Endothelial cell of umbilical vein (primary cell): ENCODE measurements at regions not wholly inside any gene's neighbourhood (a gene's known extent, or its start where the extent isn't known, plus 50 kb on each side); places are given as distances from the start of the nearest gene placed in this dataset.

Experiments
- BruUV-seq: library from RNA; stranded (reverse); fragments of 400-500 nt; replicated peaks from 2 replicates; lab custom pipeline; 2021; lab: Mats Ljungman, UMichigan
- CTCF ChIA-PET: fragments of 300-600, 350-600 bp; sonication (Branson Sonifier 250); formaldehyde crosslinking; loops from one replicate; lab custom pipeline; 2021; ENCODE audit warnings: antibody characterized with exemption, inconsistent platforms; lab: Charles Lee
- POLR2A ChIA-PET: fragments of 300-600, 350-600 bp; sonication (Branson Sonifier 250); formaldehyde crosslinking; loops from one replicate; lab custom pipeline; 2021; ENCODE audit warnings: antibody characterized with exemption, inconsistent platforms; lab: Charles Lee
- DNase-seq: peaks from one replicate; pipeline ENCODE4 v3.0.0-alpha.2; 2011; ENCODE audit warnings: low read depth, low spot score
- FAIRE-seq: peaks from 2 replicates; lab custom pipeline; 2011; peaks lifted over from hg19 to GRCh38; lab: Jason Lieb, UNC
- H2AFZ ChIP-seq: 2 replicates; pipeline ENCODE4 v1.6.0; 2012; ENCODE audit warnings: low read depth, low read length, control low read depth, inconsistent platforms
- H3K27ac ChIP-seq: 2 replicates; pipeline ENCODE4 v1.5.1; 2011; ENCODE audit warnings: low read depth, mild to moderate bottlenecking, control low read depth, low read length, moderate library complexity; ENCODE audit not compliant: insufficient read depth
- H3K27me3 ChIP-seq, 2 experiments: 2 replicates each; pipeline versions ENCODE4 v1.6.0 to v1.6.1; 2011; ENCODE audit warnings: low read length in 2 of 2, mixed read lengths in 1 of 2; ENCODE audit not compliant: control insufficient read depth in 2 of 2, insufficient read depth in 2 of 2
- H3K36me3 ChIP-seq, 2 experiments: 2 replicates in 1 of 2; 3 replicates in 1 of 2; pipeline ENCODE4 v1.5.1; 2011; ENCODE audit warnings: low read length in 2 of 2, mild to moderate bottlenecking in 1 of 2, moderate library complexity in 1 of 2; ENCODE audit not compliant: control insufficient read depth in 2 of 2, insufficient read depth in 2 of 2; ENCODE audit errors: extremely low read depth in 1 of 2
- H3K4me1 ChIP-seq: 3 replicates; pipeline ENCODE4 v1.5.1; 2011; ENCODE audit warnings: mild to moderate bottlenecking, low read length; ENCODE audit not compliant: control insufficient read depth, insufficient read depth; ENCODE audit errors: extremely low read depth
- H3K4me2 ChIP-seq: 2 replicates; pipeline ENCODE4 v1.6.1; 2011; ENCODE audit warnings: low read length, control low read depth, mixed read lengths; ENCODE audit not compliant: insufficient read depth
- H3K4me3 ChIP-seq, 3 experiments: fragments of 200-600 bp in 1 of 3; sonication (generic), shearing (Covaris generic) in 1 of 3; replicated peaks in 1 of 3; 2 replicates each; pipeline ENCODE4 v1.5.1; 2011 to 2016; ENCODE audit warnings: control low read depth in 3 of 3, low read length in 3 of 3, mild to moderate bottlenecking in 2 of 3, inconsistent platforms in 1 of 3, low read depth in 1 of 3, moderate library complexity in 1 of 3; ENCODE audit not compliant: insufficient read depth in 1 of 3
- H3K79me2 ChIP-seq: 2 replicates; pipeline ENCODE4 v1.6.0; 2012; ENCODE audit warnings: low read length, inconsistent platforms; ENCODE audit not compliant: control insufficient read depth, insufficient read depth
- H3K9ac ChIP-seq: replicated peaks from 2 replicates; pipeline ENCODE3; 2011; ENCODE audit warnings: low read length, control low read depth; ENCODE audit not compliant: insufficient read depth; ENCODE audit errors: extremely low read depth
- H3K9me1 ChIP-seq: replicated peaks from 3 replicates; pipeline ENCODE4 v1.6.0; 2011; ENCODE audit warnings: mild to moderate bottlenecking, low read length; ENCODE audit not compliant: control insufficient read depth, insufficient read depth; ENCODE audit errors: extremely low read depth
- H3K9me3 ChIP-seq: replicated peaks from 2 replicates; pipeline ENCODE4 v1.5.1; 2012; ENCODE audit warnings: low read length, inconsistent platforms; ENCODE audit not compliant: control insufficient read depth, insufficient read depth
- H4K20me1 ChIP-seq: replicated peaks from 2 replicates; pipeline ENCODE3; 2011; ENCODE audit warnings: mild to moderate bottlenecking, low read length; ENCODE audit not compliant: control insufficient read depth, insufficient read depth; ENCODE audit errors: extremely low read depth
- CTCF ChIP-seq, 2 donors: IDR thresholded peaks; 1 replicate in 1 of 2; 2 replicates in 1 of 2; pipeline ENCODE4 v1.5.1; 2011; ENCODE audit warnings: low read length in 2 of 2, mild to moderate bottlenecking in 2 of 2, moderate library complexity in 2 of 2, control low read depth in 1 of 2, inconsistent platforms in 1 of 2, low read depth in 1 of 2; ENCODE audit not compliant: insufficient read depth in 1 of 2; ENCODE audit errors: extremely low read depth in 1 of 2
- EZH2 ChIP-seq: IDR thresholded peaks from 2 replicates; pipeline ENCODE4 v1.6.1; 2012; ENCODE audit warnings: borderline replicate concordance, low read depth, mild to moderate bottlenecking, moderate library complexity, low read length, inconsistent platforms; ENCODE audit not compliant: severe bottlenecking
- FOS ChIP-seq: IDR thresholded peaks from 2 replicates; pipeline ENCODE4 v1.6.1; 2011; ENCODE audit warnings: mild to moderate bottlenecking, low read length, moderate library complexity, borderline replicate concordance; ENCODE audit not compliant: insufficient read depth
- GATA2 ChIP-seq: IDR thresholded peaks from 2 replicates; pipeline ENCODE4 v1.7.0; 2011; ENCODE audit warnings: low read depth, mild to moderate bottlenecking, moderate library complexity, mixed read lengths, low read length; ENCODE audit not compliant: insufficient read length, insufficient read depth
- JUN ChIP-seq: IDR thresholded peaks from 2 replicates; pipeline ENCODE4 v1.6.1; 2011; ENCODE audit warnings: borderline replicate concordance, low read depth; ENCODE audit not compliant: insufficient read length, insufficient read depth
- MYC ChIP-seq: IDR thresholded peaks from one replicate; pipeline ENCODE4 v1.6.1; 2011; ENCODE audit warnings: mild to moderate bottlenecking, low read depth, low read length
- POLR2A ChIP-seq: IDR thresholded peaks from 2 replicates; pipeline ENCODE4 v1.6.1; 2012; ENCODE audit warnings: low read depth, mild to moderate bottlenecking, control low read depth, low read length
- POLR2AphosphoS5 ChIP-seq: IDR thresholded peaks from 2 replicates; pipeline ENCODE4 v1.6.1; 2012; ENCODE audit warnings: low read depth, mild to moderate bottlenecking, control low read depth, low read length, moderate library complexity; ENCODE audit not compliant: insufficient read depth
- dilution Hi-C: fragments of 300-500 bp; cut with MboI; formaldehyde crosslinking; loops from one replicate; pipeline ENCODE4 v1.15.0; 2019; ENCODE audit warnings: low sequenced_read_pairs; ENCODE audit not compliant: extremely low pct_ligation_motif_present
- intact Hi-C: fragments of 100-400 bp; cut with micrococcal nuclease; formaldehyde crosslinking; loops from one replicate; pipeline ENCODE4 v1.10.0; 2022
- TF ChIP-seq, protein P1 (sequence below): IDR thresholded peaks from 2 replicates; pipeline ENCODE4 v1.6.1; 2011; ENCODE audit not compliant: insufficient read depth, insufficient read length

DNA sequence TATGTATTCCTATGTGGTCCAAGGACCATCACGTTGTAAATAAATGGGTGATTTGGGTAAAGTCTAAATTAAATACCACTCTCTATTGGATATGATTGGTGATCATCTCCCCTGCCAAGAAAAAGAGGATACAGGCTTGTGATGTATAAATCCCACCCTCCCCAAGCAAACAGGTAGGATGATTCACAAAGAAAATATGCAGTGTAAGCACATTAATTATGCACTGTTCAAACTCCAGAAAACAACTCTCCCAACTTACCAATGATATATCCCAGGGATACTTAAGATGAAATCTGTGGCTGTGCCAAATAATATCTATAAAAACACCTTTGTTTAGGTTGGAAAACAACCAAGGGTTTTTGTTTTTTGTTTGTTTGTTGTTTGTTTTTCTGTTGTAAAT is 795.9 kb downstream of the XPNPEP1 start:
- dilution Hi-C loops, result no loop called here
- Histone ChIP-seq H3K36me3 (no peaks in the 10 kb centered on the region), H3K27me3 (no peaks in the 10 kb centered on the region), H3K9me3 (peaks cover 6% of the 10 kb centered on the region), H3K79me2 (no peaks in the 10 kb centered on the region), H3K4me2 (no peak overlapping the region), H3K27ac (no peak overlapping the region), H3K9ac (no peak overlapping the region), H3K4me1 (no peaks in the 10 kb centered on the region), H4K20me1 (no peaks in the 10 kb centered on the region), H3K9me1 (no peaks in the 10 kb centered on the region), H3K4me3 (no peak overlapping the region), H2AFZ (no peak overlapping the region)
- intact Hi-C loops, result no loop called here
- POLR2A ChIA-PET, result no interaction called here
- DNase-seq, result no peak
- no peak for TF ChIP-seq MYC
- TF ChIP-seq, protein P1, sequence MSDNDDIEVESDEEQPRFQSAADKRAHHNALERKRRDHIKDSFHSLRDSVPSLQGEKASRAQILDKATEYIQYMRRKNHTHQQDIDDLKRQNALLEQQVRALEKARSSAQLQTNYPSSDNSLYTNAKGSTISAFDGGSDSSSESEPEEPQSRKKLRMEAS, result no peak
- CTCF ChIA-PET, result no interaction called here
- BruUV-seq, result no TSS peak
- FAIRE-seq, result no peak

GRCh38 chr10:109126541-109126940 is 796.8 kb downstream of the XPNPEP1 start:
- dilution Hi-C loops, result no loop called here
- H3K4me1 ChIP-seq, result no peaks in the 10 kb centered on the region
- CTCF ChIA-PET, result no interaction called here
- TF ChIP-seq JUN (no peak), POLR2A (no peak), POLR2AphosphoS5 (no peak), GATA2 (no peak), FOS (no peak), CTCF (IDR thresholded peaks at IDR 0.05; ENCODE audit: extremely low read depth in 1 of 2, insufficient read depth in 1 of 2, low read depth in 1 of 2, low read length in 2 of 2) (no peak), MYC (no peak), EZH2 (no peak)
- TF ChIP-seq, protein P1, result no peak
- H3K36me3 ChIP-seq, result no peaks in the 10 kb centered on the region
- no peak overlapping the region for H3K4me2 ChIP-seq
- intact Hi-C loops, result no loop called here
- H4K20me1 ChIP-seq, result no peaks in the 10 kb centered on the region
- peaks cover 6% of the 10 kb centered on the region for H3K9me3 ChIP-seq
- H3K9me1 ChIP-seq, result no peaks in the 10 kb centered on the region
- no peaks in the 10 kb centered on the region for H3K79me2 ChIP-seq
- no peak overlapping the region for H2AFZ ChIP-seq
- no peaks in the 10 kb centered on the region for H3K27me3 ChIP-seq
- POLR2A ChIA-PET, result no interaction called here
- no peak overlapping the region for H3K9ac ChIP-seq
- DNase-seq (no peak), FAIRE-seq (no peak)
- H3K4me3 ChIP-seq, result no peak overlapping the region
- BruUV-seq, result no TSS peak
- H3K27ac ChIP-seq, result no peak overlapping the region
